H4 (cell line): ENCODE measurements at regions not wholly inside any gene's neighbourhood (a gene's known extent, or its start where the extent isn't known, plus 50 kb on each side); places are given as distances from the start of the nearest gene placed in this dataset.
"Not testable (repeated sequence)": the region's sequence is repeated elsewhere in the genome, so short reads cannot be mapped to it uniquely, and the experiment has no call there.

Source experiments
- DNase-seq: peaks from one replicate; pipeline ENCODE4 v3.0.0-alpha.2; 2015; ENCODE audit warnings: low spot score

- no peak for DNase-seq
Measured at GRCh38 chr3:103968751-103969150, 1398.0 kb upstream of the ALCAM start.

GRCh38 chr3:103976931-103977339 is 1389.8 kb upstream of the ALCAM start:
- DNase-seq: no peak

- no peak for DNase-seq
Measured at GRCh38 chr3:103977417-103977816, 1389.3 kb upstream of the ALCAM start.

- DNase-seq: peak; percentile 22
Measured at GRCh38 chr3:103991461-103992115, 1375.1 kb upstream of the ALCAM start.

GRCh38 chr3:103992469-103992868 is 1374.2 kb upstream of the ALCAM start:
- DNase-seq: no peak

GRCh38 chr3:104004956-104005355 is 1361.8 kb upstream of the ALCAM start:
- no peak for DNase-seq

GRCh38 chr3:104005815-104006214 is 1360.9 kb upstream of the ALCAM start:
- no peak for DNase-seq

GRCh38 chr3:104018541-104018940 is 1348.2 kb upstream of the ALCAM start:
- no peak for DNase-seq

- DNase-seq: no peak
Measured at GRCh38 chr3:104031598-104031997, 1335.1 kb upstream of the ALCAM start.

GRCh38 chr3:104032283-104032682 is 1334.4 kb upstream of the ALCAM start:
- no peak for DNase-seq

GRCh38 chr3:104040896-104041295 is 1325.8 kb upstream of the ALCAM start:
- DNase-seq: no peak

GRCh38 chr3:104043001-104043543 is 1323.6 kb upstream of the ALCAM start:
- not testable (repeated sequence) for DNase-seq

GRCh38 chr3:104044002-104044401 is 1322.7 kb upstream of the ALCAM start:
- no peak for DNase-seq

GRCh38 chr3:104066658-104067057 is 1300.1 kb upstream of the ALCAM start:
- no peak for DNase-seq

GRCh38 chr3:104069114-104069513 is 1297.6 kb upstream of the ALCAM start:
- no peak for DNase-seq

- DNase-seq: no peak
Measured at GRCh38 chr3:104070906-104071305, 1295.8 kb upstream of the ALCAM start.

- no peak for DNase-seq
Measured at GRCh38 chr3:104080088-104080626, 1286.6 kb upstream of the ALCAM start.

- DNase-seq: no peak
Measured at GRCh38 chr3:104088738-104089137, 1278.0 kb upstream of the ALCAM start.

GRCh38 chr3:104089987-104090386 is 1276.7 kb upstream of the ALCAM start:
- DNase-seq: not testable (repeated sequence)

- no peak for DNase-seq
Measured at GRCh38 chr3:104101736-104102135, 1265.0 kb upstream of the ALCAM start.

GRCh38 chr3:104102386-104102785 is 1264.3 kb upstream of the ALCAM start:
- DNase-seq: peak; percentile 52

- no peak for DNase-seq
Measured at GRCh38 chr3:104106276-104106675, 1260.4 kb upstream of the ALCAM start.

GRCh38 chr3:104108522-104108921 is 1258.2 kb upstream of the ALCAM start:
- no peak for DNase-seq

- no peak for DNase-seq
Measured at GRCh38 chr3:104126463-104126862, 1240.2 kb upstream of the ALCAM start.
